GM12891 (cell line): ENCODE measurements at regions not wholly inside any gene's neighbourhood (a gene's known extent, or its start where the extent isn't known, plus 50 kb on each side); places are given as distances from the start of the nearest gene placed in this dataset.

Source experiments
- POLR2AphosphoS5 ChIP-seq: IDR thresholded peaks from 2 replicates; pipeline ENCODE4 v1.6.1; 2011; ENCODE audit warnings: low read depth, low read length, control low read depth
- POU2F2 ChIP-seq: IDR thresholded peaks from 2 replicates; pipeline ENCODE4 v1.6.1; 2011; ENCODE audit warnings: low read depth, mild to moderate bottlenecking, control low read depth, low read length, moderate library complexity
- TAF1 ChIP-seq: IDR thresholded peaks from 2 replicates; pipeline ENCODE4 v1.6.1; 2011; ENCODE audit warnings: low read depth, low read length, control low read depth

DNA sequence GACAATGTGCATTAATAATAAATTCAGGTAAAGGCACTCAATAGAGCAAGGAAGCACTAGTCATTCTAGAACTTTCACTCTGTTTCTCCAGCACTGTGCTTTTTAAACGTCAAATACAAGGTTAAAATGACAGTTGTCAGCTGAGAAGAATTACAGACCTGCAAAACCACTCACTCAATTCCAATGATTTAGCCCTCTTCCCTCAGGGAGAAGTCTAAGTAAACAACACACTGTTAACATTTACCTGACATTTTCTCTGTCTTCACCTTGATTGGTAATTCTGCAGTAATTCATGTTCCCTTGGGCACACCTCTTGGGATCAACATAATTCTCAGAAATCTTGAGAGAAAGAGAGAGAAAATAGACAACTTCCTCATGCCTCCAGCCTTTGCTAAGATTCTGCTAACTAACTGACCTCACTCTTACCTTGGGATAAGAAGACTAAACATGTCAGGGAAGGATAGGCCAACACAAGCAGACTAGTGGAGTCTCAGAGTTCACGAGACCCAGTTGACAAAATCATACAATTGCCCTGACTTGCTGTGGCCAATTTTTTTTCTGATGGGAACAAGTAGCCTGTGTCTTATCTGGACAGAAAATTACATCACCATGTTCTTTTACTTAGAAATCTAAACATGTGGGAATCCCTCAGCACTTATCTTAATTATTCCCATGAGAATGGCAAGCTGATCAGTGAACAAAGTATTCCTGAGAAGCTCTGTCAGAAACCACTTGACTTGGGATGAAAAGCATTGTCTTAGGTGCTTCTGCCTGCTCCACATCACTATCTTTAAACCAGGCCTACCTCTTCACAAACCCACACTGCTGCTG, 516.8 kb upstream of the FAT3 start:
- TF ChIP-seq POLR2AphosphoS5 (no peak), TAF1 (no peak), POU2F2 (no peak)
